ENCODE measurements at regions not wholly inside any gene's neighbourhood (a gene's known extent, or its start where the extent isn't known, plus 50 kb on each side); places are given as distances from the start of the nearest gene placed in this dataset.

DNA sequence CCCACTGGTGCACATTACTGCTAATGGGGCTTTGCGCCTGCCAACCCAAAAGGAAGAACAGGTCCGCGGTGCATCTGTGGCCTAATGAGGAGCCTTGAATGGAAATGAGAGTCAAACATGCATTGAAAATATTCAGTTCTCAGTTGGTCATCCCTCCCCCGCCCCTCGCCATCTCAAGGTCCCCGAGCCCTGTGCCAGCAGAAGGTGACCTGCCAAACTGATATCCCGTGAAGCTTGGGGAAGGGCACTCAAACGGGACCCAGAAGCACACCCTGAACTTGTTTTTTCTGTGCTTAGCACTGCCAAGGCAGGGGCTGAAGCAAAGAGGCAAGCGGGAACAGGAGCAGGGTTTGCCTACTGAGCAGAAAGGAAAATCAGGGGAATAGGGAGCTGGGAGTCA lies 67.9 kb upstream of the ZNF648 start:
- DNase-seq (ENCODE audit: low read depth in 3 of 3, low spot score in 1 of 3): no peak

DNA sequence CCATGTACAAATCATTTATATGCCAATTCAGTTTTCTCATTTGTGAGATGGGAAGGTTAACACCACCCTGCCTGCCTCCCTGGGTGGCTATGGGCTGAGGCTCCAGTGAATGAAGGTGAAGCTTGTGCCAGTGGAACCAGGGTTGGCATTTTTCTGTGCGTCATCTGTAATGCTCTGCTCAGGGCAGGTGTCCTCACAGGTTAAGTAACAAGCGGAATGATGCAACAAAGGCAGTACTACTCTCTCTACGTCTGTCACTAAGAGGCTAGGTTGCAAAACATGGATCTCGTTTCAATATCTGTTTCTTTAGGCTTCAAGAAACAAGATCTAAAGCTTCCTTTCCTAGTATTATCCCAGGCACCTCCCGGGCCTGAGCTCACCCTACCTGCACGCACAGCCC lies 67.0 kb upstream of the ZNF648 start:
- no peak for DNase-seq (ENCODE audit: low read depth in 3 of 3, low spot score in 1 of 3)

DNA sequence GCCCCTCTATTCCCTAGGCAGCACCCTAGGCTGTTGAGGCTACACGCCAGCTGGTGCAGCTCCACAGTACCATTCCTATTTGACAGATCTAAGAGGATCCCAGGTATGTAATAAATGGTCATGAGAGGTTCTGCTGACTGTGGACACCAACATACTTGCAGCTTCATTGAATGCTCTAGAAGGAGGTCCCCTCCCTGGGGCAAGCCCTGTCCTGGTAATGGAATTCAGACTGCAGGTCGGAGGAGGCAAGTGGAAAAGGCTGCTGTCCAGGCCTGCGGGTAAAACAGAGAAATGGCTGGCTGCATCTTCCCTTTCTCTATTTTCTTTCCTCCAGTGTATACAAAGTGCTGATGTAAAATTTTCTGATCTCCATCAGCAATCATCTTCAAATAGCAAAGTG lies 66.1 kb upstream of the ZNF648 start:
- no peak for DNase-seq (ENCODE audit: low read depth in 3 of 3, low spot score in 1 of 3)

DNA sequence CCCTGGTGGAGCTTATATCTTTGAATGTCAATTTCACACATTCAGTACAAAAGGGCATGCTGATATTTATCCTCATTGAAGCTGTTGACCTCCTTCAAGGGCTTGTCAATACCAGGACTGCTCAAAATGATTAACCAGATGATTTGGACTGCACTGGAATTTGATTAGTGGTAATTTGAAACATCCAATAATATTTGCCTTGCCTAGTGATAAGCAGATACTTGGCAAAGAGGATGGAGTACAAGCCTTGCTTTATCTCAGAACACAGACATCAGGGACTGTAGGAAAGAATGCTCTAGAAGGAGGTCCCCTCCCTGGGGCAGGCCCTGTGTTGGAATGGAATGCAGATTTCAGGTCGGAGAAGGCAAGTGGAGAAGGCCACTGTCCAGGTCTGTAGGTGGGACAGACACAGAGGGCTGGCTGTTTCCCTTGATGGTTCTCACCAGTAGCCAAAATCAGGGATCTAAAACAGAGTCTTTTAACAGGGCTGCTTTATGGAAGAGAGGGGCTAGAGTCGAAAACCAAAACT lies 64.8 kb upstream of the ZNF648 start:
- no peak for DNase-seq (ENCODE audit: low read depth in 3 of 3, low spot score in 1 of 3)

DNA sequence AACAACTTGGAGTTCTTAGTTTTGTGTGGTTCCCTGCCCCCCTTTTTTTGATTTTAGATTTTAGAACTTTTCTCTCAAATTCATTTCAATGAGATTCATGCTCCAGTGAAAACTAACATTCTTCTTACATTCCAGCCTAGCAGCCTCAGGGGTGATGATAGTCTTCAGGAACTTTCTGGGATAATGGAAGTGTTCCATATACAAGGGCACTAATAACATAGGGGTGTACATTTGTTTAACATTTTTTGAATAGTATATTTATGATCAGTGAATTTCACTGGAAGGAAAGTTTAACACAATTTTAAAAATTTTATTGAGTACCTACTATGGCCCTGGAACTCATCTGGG lies 61.4 kb upstream of the ZNF648 start:
- DNase-seq (ENCODE audit: low read depth in 3 of 3, low spot score in 1 of 3): no peak

DNA sequence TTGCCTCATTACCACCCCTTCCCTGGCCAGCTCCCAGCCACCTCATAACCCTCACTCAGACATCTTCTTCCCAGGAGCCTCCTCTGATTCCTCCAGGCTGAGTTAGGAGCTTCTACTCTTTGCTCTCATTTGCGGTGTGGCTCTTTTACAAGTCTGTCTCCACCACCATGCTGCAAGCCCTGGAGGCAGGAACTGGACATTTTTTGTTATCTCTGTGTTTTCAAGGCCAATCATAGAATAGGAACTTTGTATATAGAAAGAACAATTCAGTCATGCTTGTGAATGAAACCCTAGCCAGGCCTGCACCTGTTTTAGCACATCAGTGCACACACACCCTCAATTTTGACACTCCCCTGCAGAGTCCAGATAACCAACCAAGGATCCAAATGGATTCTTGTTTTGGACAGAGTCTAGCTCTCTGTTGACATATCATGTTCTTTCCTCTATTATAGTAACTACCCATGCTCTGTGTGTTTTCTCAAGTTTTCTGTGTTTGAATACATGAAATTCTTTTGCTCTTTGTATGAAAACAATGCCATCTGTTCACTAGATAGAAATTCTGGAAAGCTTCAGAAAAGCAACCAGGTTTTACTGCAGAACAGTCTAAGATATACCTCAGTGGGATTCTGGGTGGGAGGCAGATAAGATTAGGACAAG lies 60.9 kb upstream of the ZNF648 start:
- DNase-seq (ENCODE audit: low read depth in 3 of 3, low spot score in 1 of 3): no peak

DNA sequence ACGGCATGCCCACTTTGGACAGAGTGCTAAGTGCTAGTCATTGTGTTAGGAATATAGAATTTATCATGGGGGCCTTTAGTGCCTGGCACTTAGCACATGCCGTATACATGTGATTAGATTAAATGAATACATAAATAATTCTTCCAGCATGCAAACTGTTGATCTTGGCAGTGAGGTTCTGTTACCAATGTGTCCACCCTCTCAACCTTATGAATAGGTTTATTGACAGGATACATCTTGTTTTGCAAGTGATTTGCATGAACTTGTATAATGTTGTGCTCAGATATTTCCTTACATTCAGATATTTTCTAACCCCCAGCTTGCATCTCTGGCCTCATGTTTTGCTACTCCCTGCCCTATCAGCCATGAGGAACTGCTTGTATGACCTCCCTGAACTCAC lies 60.3 kb upstream of the ZNF648 start:
- DNase-seq (ENCODE audit: low read depth in 3 of 3, low spot score in 1 of 3): no peak

DNA sequence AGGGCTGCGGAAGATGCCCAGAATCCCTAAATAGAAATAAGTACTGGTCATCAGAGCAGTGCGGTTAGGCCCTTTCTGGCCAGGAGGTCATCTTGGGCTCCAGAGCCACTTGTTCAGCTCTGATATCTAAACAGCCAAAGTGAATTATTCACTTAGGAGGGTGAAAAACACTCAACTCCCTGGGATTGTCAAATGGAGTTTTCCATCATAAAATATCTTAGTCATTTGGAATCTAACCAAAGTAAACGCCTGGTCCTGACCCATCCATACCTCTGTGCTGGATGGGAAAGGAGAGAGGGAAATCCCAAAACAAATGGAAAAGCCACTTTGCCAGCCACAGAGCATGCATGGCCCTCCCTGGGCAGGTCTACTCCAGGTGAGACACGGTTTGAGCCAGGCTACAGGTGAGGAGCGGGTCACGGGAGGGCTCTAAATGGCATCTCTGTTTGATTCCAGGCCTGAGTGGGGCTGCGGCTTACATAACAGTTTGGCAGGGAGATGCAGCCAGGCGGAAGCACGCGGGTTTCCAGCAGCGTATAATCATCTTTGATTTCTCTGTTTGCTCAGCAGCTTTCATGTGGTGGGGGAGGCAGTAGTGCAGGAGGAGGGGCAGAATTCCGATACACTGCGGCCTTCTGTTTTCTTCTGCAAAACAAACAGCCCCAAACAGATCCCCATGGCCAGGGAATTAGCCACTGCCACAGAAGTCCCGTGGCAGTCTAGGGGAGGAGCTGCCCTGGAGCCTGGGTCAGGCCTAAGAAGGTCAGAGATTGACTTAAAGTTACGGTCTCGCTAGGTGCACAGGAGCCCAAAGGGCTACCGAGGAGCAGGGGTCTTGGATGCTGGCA lies 59.1 kb upstream of the ZNF648 start:
- no peak for DNase-seq (ENCODE audit: low read depth in 3 of 3, low spot score in 1 of 3)

DNA sequence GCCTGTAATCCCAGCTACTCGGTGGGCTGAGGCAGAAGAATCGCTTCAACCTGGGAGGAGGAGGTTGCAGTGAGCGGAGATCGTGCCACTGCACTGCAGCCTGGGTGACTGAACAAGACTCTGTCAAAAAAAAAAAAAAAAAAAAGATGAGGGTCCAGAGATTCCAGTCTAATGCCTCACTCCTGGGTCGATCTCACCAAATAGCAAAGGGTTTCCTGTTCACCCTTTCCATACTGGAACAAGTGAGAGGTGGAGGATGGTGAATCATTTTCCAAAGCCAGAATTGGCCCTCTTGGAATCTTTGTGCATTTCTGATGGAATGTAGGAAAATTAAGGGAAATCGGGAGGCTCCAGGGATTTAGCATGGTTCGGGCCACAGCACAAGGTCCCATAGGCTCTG lies 58.1 kb upstream of the ZNF648 start:
- no peak for DNase-seq (ENCODE audit: low read depth in 3 of 3, low spot score in 1 of 3)

DNA sequence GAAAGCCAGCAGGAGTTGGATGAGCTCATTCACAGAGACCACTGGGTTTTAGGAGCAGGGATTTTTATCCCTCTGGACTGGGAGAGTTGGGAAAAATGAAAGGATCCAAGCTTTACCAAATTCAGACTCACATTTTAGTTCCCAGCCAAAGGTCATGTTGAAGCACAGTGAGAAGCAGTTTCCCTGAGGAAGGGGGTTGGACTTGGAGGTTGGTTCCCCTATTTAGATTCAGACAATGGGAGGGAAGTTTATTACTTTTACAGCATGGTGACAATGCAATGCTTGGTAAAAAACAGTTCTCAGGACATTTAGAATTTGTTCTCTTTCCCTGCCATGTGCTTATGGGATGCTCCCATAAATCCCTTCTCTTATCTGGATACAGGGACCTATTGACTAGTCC lies 57.3 kb upstream of the ZNF648 start:
- DNase-seq (ENCODE audit: low read depth in 3 of 3, low spot score in 1 of 3): no peak

DNA sequence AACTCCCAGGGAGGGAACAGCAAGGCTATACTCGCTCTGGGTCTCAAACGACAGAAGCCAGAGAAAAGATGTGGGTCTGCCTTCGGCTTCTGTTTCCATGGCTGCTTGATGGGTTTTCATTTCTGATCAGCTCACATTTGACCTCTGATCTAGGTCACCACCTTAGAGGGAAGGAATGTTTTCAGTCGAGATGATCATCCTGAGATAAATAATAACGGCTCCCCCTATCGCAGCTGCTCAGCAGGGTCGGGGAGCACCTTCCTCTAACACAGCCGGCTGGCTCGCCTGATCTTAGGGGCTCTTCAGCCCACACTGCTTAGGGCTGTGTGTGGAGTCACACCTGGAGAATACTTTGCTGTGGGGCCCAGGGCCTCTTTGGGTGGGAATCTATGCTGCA lies 53.1 kb upstream of the ZNF648 start:
- no peak for DNase-seq (ENCODE audit: low read depth in 3 of 3, low spot score in 1 of 3)

DNA sequence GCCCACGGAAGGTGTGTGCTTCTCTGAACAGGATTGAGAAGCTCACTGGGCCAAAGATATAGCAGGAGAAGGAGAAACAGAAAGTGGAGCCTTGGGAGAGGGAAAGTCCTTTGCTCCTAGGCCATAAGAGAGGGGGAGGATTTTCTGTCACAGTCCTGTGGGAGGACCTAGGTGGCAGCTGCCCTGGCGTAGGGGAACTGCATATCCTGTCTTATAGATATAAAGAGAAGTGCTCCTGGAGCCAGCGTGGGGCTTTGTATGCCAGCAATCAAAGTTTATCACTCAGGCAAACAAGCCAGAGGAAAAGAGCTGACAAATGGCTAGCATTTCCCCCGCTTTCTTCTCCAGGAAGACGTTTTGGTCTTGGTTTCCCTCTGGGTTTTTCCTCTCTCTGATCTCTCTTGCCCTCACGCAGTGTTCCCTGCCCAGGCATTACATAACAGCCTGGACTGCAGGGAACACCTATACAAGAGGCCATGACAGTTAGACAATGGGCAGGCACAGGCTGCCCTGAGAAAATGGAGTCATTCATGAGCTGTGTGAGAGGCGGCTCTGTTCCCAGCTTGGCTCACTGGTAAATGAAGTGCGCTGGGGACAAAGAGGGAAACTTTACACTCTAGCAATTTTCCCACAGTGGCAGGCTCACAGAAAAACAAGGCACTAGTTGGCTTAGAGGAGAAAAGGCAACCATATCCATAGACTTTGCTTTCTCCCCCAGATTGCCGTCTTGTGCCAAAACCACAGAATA lies 52.5 kb upstream of the ZNF648 start:
- DNase-seq (ENCODE audit: low read depth in 3 of 3, low spot score in 1 of 3): no peak

DNA sequence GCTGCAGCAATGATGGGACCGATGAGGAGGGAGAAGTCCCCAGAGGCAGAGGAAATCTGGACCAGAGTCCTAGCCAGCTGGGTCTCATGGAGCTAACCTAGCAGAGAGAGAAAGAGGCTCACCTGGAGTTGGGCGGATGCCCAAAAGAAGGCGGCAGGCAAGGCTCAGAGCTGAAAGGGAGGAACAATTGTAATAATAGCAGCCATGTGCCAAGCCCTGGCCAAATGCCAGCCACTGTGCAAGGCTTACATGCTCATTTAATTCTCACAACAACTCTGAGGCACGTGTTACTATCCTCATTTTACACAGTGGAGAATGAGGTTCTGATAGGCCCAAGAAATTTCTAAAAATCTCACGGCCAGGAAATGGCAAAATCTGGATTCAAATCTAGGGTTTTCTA lies 50.0 kb upstream of the ZNF648 start:
- DNase-seq (ENCODE audit: low read depth in 3 of 3, low spot score in 1 of 3): no peak

All from stimulated activated CD4-positive, alpha-beta T cell treated with anti-CD3 and anti-CD28 coated beads, TNF-alpha, amount 100 ng/mL, for 1 hour (primary cell).